Psoas muscle (tissue), 7 donors: ENCODE measurements at regions not wholly inside any gene's neighbourhood (a gene's known extent, or its start where the extent isn't known, plus 50 kb on each side); places are given as distances from the start of the nearest gene placed in this dataset.

Experiments
- ATAC-seq, 4 donors: fragments of 200-7000 bp; cut with Tn5 transposase; one replicate each; pipeline ENCODE4 v1.9.1; 2020; ENCODE audit warnings: moderate library complexity in 3 of 4, mild to moderate bottlenecking in 2 of 4
- DNase-seq, 2 donors: peaks; one replicate each; pipeline ENCODE4 v3.0.0-alpha.2; 2020
- H3K27ac ChIP-seq: fragments of 200-600 bp; one replicate; pipeline ENCODE4 v1.8.0; 2022
- H3K27me3 ChIP-seq, 3 donors: fragments of 200-600 bp in 1 of 3; one replicate each; pipeline versions ENCODE4 v1.6.1 to v1.8.0; 2013 to 2022; ENCODE audit warnings: low read length in 2 of 3, mild to moderate bottlenecking in 2 of 3, moderate library complexity in 1 of 3; ENCODE audit not compliant: insufficient read depth in 3 of 3
- H3K36me3 ChIP-seq, 2 donors: fragments of 200-600 bp in 1 of 2; one replicate each; pipeline versions ENCODE4 v1.6.1 to v1.8.0; 2013 to 2022; ENCODE audit warnings: low read depth in 1 of 2, mild to moderate bottlenecking in 1 of 2, moderate library complexity in 1 of 2; ENCODE audit not compliant: insufficient read depth in 1 of 2
- H3K4me1 ChIP-seq: fragments of 200-600 bp; one replicate; pipeline ENCODE4 v1.8.0; 2022
- H3K4me3 ChIP-seq: fragments of 200-600 bp; one replicate; pipeline ENCODE4 v1.8.0; 2022; ENCODE audit warnings: mild to moderate bottlenecking
- H3K9me3 ChIP-seq: fragments of 200-600 bp; one replicate; pipeline ENCODE4 v1.8.0; 2022
- CTCF ChIP-seq: fragments of 200-600 bp; IDR thresholded peaks from one replicate; pipeline ENCODE4 v1.8.0; 2022; ENCODE audit warnings: antibody characterized with exemption
- WGBS, 3 donors: extraction: QIAGEN DNeasy Blood & Tissue Kit; methylation state at CpG; one replicate each; pipeline versions ENCODE4 v1.1.6 to v1.1.7; 2013; 5-methylcytosine and 5-hydroxymethylcytosine counted together
- intact Hi-C, 2 donors: fragments of 100-400 bp; cut with DNase I; formaldehyde crosslinking; loops; one replicate each; pipeline versions ENCODE4 v1.11.0 to v1.14.2; 2022
- donor health status: healthy with polysubstance abuse.
- donor health status: DM: no; HTN: no; CAD: no; lungs with moderate emphysema.
- donor health status: Bipolar disorder and iron deficiency.
- donor health status: healthy.
- donor health status: DM: yes; HTN: yes; CAD: no.
- donor health status: DM: no; HTN: no; CAD: no.
- donor health status: DM: yes; HTN: yes; CAD: no.

- H3K4me3 ChIP-seq: no peak overlapping the region
- H3K9me3 ChIP-seq: no peaks in the 10 kb centered on the region
- no peaks in the 10 kb centered on the region for H3K4me1 ChIP-seq
- intact Hi-C loops: no loop called here
- no peaks in the 10 kb centered on the region for H3K27me3 ChIP-seq
- 73 to 83% (median 78%) methylated on average over 5 of the region's 5 CpGs for WGBS, 3 donors
- DNase-seq (no peak), ATAC-seq (no peak)
- no peaks in the 10 kb centered on the region for H3K36me3 ChIP-seq
- no peak overlapping the region for H3K27ac ChIP-seq
- TF ChIP-seq CTCF: no peak
Observed at GRCh38 chr12:4137015-4137414, 136.5 kb upstream of the CCND2 start.

- Histone ChIP-seq H3K27me3 (no peaks in the 10 kb centered on the region), H3K36me3 (no peaks in the 10 kb centered on the region), H3K27ac (no peak overlapping the region), H3K4me1 (no peaks in the 10 kb centered on the region), H3K9me3 (no peaks in the 10 kb centered on the region), H3K4me3 (no peak overlapping the region)
- DNase-seq: peak in 1 of 2 donors; percentile 28
- intact Hi-C loops: no loop called here
- no peak for TF ChIP-seq CTCF
- peak in 1 of 4 donors; percentile 42 for ATAC-seq
- WGBS, 3 donors: 28 to 41% (median 28%) methylated on average over 12 of the region's 12 CpGs
Observed at GRCh38 chr12:4135919-4136605, 137.5 kb upstream of the CCND2 start.

GRCh38 chr12:4134448-4135263 is 138.9 kb upstream of the CCND2 start:
- TF ChIP-seq CTCF: no peak
- intact Hi-C loops: no loop called here
- DNase-seq (no peak), ATAC-seq (no peak)
- 34 to 38% (median 36%) methylated on average over 12 of the region's 12 CpGs for WGBS, 3 donors
- H3K27me3 ChIP-seq: no peaks in the 10 kb centered on the region
- no peak overlapping the region for H3K4me3 ChIP-seq
- H3K9me3 ChIP-seq: peaks cover 7% of the 10 kb centered on the region
- H3K36me3 ChIP-seq: no peaks in the 10 kb centered on the region
- H3K27ac ChIP-seq: no peak overlapping the region
- no peaks in the 10 kb centered on the region for H3K4me1 ChIP-seq

- WGBS, 3 donors: 20 to 23% (median 21%) methylated on average over 15 of the region's 15 CpGs
- ATAC-seq (peak in 1 of 4 donors; percentile 13), DNase-seq (no peak)
- no peaks in the 10 kb centered on the region for H3K36me3 ChIP-seq
- H3K27me3 ChIP-seq: no peaks in the 10 kb centered on the region
- no peak for TF ChIP-seq CTCF
- H3K9me3 ChIP-seq: peaks cover 7% of the 10 kb centered on the region
- H3K27ac ChIP-seq: no peak overlapping the region
- intact Hi-C loops: no loop called here
- H3K4me1 ChIP-seq: no peaks in the 10 kb centered on the region
- no peak overlapping the region for H3K4me3 ChIP-seq
Observed at GRCh38 chr12:4133636-4134447, 139.7 kb upstream of the CCND2 start.
